Upper lobe of right lung (tissue), 1 donor: ENCODE measurements at regions not wholly inside any gene's neighbourhood (a gene's known extent, or its start where the extent isn't known, plus 50 kb on each side); places are given as distances from the start of the nearest gene placed in this dataset.

Source experiments
- ATAC-seq: fragments of 200-7000 bp; cut with Tn5 transposase; one replicate; pipeline ENCODE4 v1.9.1; 2020; ENCODE audit warnings: mild to moderate bottlenecking, moderate library complexity
- DNase-seq: peaks from one replicate; pipeline ENCODE4 v3.0.0-alpha.2; 2020
- H3K27ac ChIP-seq: fragments of 200-600 bp; one replicate; pipeline ENCODE4 v1.8.0; 2022
- H3K27me3 ChIP-seq: fragments of 200-600 bp; one replicate; pipeline ENCODE4 v1.8.0; 2022; ENCODE audit warnings: mild to moderate bottlenecking
- H3K36me3 ChIP-seq: fragments of 200-600 bp; one replicate; pipeline ENCODE4 v1.8.0; 2022
- H3K4me1 ChIP-seq: fragments of 200-600 bp; one replicate; pipeline ENCODE4 v1.8.0; 2022
- H3K4me3 ChIP-seq: fragments of 200-600 bp; one replicate; pipeline ENCODE4 v1.8.0; 2022; ENCODE audit warnings: mild to moderate bottlenecking
- H3K9me3 ChIP-seq: fragments of 200-600 bp; one replicate; pipeline ENCODE4 v1.8.0; 2022
- CTCF ChIP-seq: fragments of 200-600 bp; IDR thresholded peaks from one replicate; pipeline ENCODE4 v1.8.0; 2022; ENCODE audit warnings: antibody characterized with exemption
- intact Hi-C: fragments of 100-400 bp; cut with DNase I; formaldehyde crosslinking; loops from one replicate; pipeline ENCODE4 v1.11.0; 2022
- donor health status: DM: no; HTN: yes; CAD: no; lungs with severe emphysema.

GRCh38 chr1:34441259-34442069, 264.8 kb downstream of the C1orf94 start:
- intact Hi-C loops = no loop called here
- H3K9me3 ChIP-seq = no peaks in the 10 kb centered on the region
- DNase-seq (no peak), ATAC-seq (no peak)
- no peak for TF ChIP-seq CTCF
- H3K36me3 ChIP-seq = no peaks in the 10 kb centered on the region
- no peaks in the 10 kb centered on the region for H3K4me1 ChIP-seq
- no peak overlapping the region for H3K27ac ChIP-seq
- H3K4me3 ChIP-seq = no peak overlapping the region
- no peaks in the 10 kb centered on the region for H3K27me3 ChIP-seq

- DNase-seq = no peak
- intact Hi-C loops = no loop called here
These were observed 267.8 kb downstream of the C1orf94 start for GRCh38 chr1:34444516-34444915.

GRCh38 chr1:34450325-34450724, 273.6 kb downstream of the C1orf94 start:
- H3K36me3 ChIP-seq = no peaks in the 10 kb centered on the region
- H3K9me3 ChIP-seq = no peaks in the 10 kb centered on the region
- no peak overlapping the region for H3K4me3 ChIP-seq
- DNase-seq = no peak
- H3K27ac ChIP-seq = no peak overlapping the region
- TF ChIP-seq CTCF = no peak
- intact Hi-C loops = no loop called here
- no peak for ATAC-seq
- no peaks in the 10 kb centered on the region for H3K4me1 ChIP-seq
- no peaks in the 10 kb centered on the region for H3K27me3 ChIP-seq

More at GRCh38 chr1:34444516-34444915, 267.8 kb downstream of the C1orf94 start:
- no peak overlapping the region for H3K4me3 ChIP-seq
- no peaks in the 10 kb centered on the region for H3K4me1 ChIP-seq
- no peak for TF ChIP-seq CTCF
- H3K36me3 ChIP-seq = no peaks in the 10 kb centered on the region
- ATAC-seq = no peak
- no peaks in the 10 kb centered on the region for H3K27me3 ChIP-seq
- no peaks in the 10 kb centered on the region for H3K9me3 ChIP-seq
- H3K27ac ChIP-seq = no peak overlapping the region

DNA sequence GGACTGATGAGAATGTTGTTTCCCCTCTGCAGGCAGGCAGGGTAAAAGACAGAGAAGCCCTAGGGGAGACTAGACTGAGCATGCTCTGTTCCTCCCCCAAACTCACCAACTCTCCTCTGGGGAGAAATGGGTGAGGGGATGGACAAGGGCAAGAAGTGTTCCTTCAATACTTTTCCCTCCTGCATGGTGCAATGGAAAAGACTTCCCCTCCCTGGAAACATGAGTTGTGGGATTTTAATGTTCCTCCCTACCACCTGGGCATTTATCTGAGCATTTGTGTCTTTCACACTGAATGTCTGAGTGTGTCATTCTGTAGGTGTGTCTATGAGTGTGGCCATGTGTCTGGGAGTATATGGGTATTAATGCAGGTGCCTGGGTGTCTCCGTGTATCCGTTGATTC, 275.7 kb downstream of the C1orf94 start:
- H3K4me1 ChIP-seq = no peaks in the 10 kb centered on the region
- ATAC-seq (no peak), DNase-seq (no peak)
- H3K27ac ChIP-seq = no peak overlapping the region
- H3K9me3 ChIP-seq = no peaks in the 10 kb centered on the region
- no peaks in the 10 kb centered on the region for H3K36me3 ChIP-seq
- H3K27me3 ChIP-seq = no peaks in the 10 kb centered on the region
- TF ChIP-seq CTCF = no peak
- intact Hi-C loops = no loop called here
- H3K4me3 ChIP-seq = no peak overlapping the region

DNA sequence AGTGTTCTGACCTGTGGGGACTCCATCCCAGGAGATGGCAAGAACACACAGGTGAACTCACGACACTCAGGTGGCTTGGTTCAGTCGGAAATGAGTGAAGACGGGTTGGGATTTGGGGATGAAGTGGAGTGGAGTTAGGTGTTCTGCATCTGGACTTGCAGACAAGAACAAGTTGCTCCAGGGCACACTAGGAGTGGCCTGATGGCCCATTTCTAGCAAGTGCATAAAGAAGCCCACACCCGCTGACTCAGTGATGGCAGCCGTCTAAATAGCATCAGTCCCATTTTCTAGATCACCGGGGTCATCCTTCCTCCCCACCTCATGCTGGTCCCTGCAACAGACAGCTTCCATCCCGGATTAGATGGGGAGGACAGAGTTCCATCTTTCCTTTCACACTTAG, 278.4 kb downstream of the C1orf94 start:
- no peaks in the 10 kb centered on the region for H3K27me3 ChIP-seq
- DNase-seq = peak; percentile 8
- intact Hi-C loops = no loop called here
- no peaks in the 10 kb centered on the region for H3K4me1 ChIP-seq
- H3K36me3 ChIP-seq = no peaks in the 10 kb centered on the region
- no peak for ATAC-seq
- H3K9me3 ChIP-seq = no peaks in the 10 kb centered on the region
- no peak overlapping the region for H3K27ac ChIP-seq
- no peak for TF ChIP-seq CTCF
- H3K4me3 ChIP-seq = no peak overlapping the region
